GM18508 (cell line): ENCODE measurements at regions not wholly inside any gene's neighbourhood (a gene's known extent, or its start where the extent isn't known, plus 50 kb on each side); places are given as distances from the start of the nearest gene placed in this dataset.

Experiments used
- ATAC-seq: cut with Tn5 transposase; IDR thresholded peaks from one replicate; pipeline ENCODE4 v1.9.1; 2021; ENCODE audit warnings: moderate number of reproducible peaks; ENCODE audit not compliant: insufficient read depth, unreplicated experiment

DNA sequence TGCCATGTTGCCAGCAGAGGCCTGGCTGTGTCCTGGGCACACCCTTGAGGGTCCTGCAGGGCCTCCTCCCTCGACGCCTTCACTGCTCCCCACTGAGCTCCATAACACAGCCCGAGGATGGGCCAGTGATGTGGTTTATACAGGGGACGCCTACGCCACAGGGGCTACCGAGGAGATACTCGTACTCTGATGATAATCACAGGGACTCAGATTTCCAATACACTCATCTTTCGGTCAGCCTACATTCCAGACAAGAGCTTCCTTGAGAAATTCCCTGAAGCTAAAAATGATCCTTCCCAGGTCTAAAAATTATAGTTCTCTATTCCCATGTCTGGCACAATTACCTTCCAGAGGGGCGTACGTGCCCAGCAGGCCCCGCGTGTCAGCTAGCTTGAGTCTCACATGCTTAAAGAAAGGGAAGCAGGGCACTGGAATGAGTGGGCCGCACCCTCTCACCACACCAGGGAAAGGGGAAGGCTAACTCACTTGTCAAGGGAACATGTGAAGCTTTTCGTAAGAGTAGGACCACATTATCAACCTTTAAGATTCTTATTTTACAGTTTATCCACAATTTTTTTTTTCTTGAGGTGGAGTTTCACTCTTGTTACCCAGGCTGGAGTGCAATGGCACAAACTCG is 159.5 kb upstream of the NDUFV2 start:
- no peak for ATAC-seq

GRCh38 chr18:8943900-8944870 is 158.3 kb upstream of the NDUFV2 start:
- no peak for ATAC-seq

- ATAC-seq = no peak
Observed at GRCh38 chr18:8944871-8945245, 157.6 kb upstream of the NDUFV2 start.

DNA sequence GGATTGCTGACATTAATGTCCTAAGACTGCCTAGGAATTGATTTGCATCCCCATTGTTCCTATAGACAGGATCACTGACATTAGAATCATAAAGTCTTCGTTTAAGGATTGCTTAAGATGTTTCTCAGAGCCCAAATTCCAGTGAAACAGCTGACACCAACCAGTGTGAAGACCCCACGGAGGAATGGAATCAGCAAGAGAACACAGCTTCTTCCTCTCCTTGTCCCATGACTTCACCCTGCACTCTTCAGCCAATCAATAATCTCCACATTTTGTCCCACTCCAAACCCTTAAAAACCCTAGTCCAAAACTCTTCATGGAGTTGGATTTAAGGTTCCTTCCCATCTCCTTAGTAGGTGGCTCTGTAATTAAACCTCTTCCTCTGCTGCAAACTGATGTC is 157.0 kb upstream of the NDUFV2 start:
- ATAC-seq = no peak

GRCh38 chr18:8946066-8946838 is 156.2 kb upstream of the NDUFV2 start:
- ATAC-seq = no peak

GRCh38 chr18:8947566-8947965 is 154.9 kb upstream of the NDUFV2 start:
- no peak for ATAC-seq

DNA sequence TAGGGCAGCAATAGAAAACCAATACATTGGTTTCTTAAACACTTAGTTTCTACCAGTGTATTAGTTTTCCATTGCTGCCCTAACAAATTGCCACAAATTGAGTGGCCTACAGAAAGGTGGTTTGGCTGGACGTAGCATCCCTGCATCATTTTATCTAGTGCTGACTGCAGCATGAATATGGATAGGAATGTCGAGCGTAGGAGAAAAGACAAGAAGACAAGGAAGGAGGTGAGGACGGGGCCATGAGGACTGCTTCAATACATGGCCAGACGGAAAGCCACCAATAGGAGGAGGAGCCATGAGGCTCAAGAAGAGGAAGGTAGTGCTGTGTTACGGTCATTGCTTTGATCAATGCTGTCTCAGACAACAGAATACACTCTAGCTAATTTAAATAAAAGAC is 154.5 kb upstream of the NDUFV2 start:
- no peak for ATAC-seq

DNA sequence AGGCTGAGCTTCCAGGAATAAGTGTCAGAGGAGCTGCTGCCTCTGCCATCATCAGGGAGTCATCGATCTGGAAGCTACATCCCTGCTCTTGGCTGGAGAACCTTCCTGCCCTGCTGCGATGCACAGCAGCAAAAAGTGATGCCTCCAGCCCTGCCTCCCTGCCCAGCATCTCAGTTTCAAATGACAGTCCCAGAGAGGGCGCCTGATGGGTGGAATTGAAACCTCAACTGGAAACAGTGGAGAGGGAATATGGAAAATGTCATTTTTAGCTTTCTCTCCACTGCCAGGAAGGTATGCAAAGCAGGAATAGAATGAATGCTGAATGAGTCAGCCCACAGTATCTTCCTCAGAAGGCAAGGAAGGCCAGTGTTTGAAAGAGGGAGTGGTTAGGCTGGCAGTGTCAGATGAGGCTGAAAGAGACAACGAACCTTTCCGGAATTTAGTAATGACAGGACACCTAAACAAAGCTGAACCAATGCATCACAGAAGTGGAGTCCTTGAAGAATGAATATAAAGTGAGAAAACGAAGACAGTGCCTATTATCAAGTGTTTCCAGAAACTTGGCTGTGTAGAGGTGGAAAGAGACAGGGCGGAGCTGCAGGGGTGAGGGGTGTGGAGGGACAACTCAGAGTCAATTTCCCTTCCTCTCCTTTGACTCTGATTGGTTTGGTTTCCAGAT is 153.9 kb upstream of the NDUFV2 start:
- ATAC-seq = no peak

DNA sequence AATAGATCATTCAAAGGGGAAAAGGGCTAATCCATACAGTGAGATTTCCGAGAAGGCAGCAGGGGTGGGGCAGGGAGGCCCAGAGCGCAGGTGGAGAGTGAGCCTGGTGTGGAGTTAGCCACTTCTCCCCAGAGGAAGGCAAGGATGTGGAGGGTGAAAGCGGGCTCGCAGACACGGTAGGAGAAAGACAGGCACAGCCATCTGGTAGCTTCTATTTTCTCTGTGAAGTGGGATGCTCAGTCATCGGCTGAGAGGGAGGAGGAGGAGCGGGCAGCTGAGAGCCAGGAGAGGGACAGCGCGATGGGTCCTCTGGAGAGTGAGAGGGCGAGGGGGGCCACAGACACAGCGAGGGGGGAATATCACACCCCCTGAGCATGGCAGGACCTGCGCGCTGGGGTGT is 153.3 kb upstream of the NDUFV2 start:
- no peak for ATAC-seq

DNA sequence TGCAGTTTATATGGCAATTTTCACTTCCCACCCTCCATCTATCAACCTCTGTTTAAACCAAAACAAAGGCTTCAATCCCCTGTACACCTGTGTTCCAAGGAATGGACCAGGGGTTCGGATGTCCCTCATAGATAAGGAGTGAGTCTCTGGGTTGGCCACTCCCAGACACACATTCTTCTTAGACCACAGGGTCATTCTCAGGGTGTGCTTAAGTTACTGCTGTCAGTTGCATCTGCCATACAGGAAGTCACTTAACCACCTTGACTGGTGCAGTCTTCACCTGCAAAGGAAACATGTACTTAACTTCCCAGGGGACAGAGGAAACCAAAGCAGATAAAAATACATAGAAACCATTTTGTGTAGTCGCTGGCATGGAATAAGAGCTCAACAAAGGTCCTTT is 151.0 kb upstream of the NDUFV2 start:
- no peak for ATAC-seq

DNA sequence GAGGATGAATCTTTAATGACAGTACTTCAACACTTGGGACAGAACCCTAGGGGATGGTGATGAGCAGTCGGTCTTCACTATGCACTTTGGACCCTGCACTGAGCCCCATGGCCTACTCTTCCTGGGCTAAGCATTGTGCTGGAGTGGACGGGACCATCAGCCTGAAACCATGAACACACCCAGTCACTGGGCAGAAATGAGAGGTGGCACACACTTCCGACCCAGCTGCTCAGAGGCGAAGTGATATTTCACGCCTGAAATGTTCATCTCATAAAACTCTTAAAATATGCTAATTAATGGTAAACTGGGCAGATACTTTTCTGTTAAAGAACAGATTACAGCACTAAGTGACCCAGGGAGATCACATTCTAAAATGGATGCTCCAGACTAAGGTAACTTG is 150.3 kb upstream of the NDUFV2 start:
- no peak for ATAC-seq

GRCh38 chr18:8952769-8953760 is 149.4 kb upstream of the NDUFV2 start:
- ATAC-seq = no peak

GRCh38 chr18:8957731-8958130 is 144.8 kb upstream of the NDUFV2 start:
- no peak for ATAC-seq

GRCh38 chr18:8958660-8959059 is 143.8 kb upstream of the NDUFV2 start:
- ATAC-seq = no peak

DNA sequence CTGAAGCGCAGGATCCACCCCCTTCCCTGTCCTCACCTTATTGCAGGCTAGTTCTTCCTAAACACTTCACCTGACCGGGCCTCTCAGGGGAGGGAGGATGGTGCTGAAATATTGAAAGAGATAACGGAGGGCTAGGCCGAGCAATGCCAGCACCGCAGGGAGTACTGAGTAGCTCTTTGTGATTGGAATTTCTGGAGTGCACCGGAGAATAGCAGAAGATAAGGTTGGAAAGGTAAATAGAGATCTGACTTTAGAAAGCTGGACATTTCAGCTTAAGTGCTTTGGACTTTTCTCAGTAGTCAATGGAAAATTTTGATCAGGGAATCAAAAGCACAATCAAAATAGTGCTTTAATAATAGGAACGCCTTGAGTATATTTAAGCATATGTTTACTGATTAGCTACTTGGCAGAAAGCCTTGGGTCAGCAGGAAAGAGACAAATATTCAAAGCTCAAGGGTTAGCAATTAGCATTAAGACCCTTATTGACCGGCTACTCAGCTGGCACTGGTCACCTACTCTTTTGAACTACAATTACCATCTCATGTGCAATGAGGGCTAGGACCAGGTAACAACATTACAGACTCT is 142.9 kb upstream of the NDUFV2 start:
- ATAC-seq = no peak

DNA sequence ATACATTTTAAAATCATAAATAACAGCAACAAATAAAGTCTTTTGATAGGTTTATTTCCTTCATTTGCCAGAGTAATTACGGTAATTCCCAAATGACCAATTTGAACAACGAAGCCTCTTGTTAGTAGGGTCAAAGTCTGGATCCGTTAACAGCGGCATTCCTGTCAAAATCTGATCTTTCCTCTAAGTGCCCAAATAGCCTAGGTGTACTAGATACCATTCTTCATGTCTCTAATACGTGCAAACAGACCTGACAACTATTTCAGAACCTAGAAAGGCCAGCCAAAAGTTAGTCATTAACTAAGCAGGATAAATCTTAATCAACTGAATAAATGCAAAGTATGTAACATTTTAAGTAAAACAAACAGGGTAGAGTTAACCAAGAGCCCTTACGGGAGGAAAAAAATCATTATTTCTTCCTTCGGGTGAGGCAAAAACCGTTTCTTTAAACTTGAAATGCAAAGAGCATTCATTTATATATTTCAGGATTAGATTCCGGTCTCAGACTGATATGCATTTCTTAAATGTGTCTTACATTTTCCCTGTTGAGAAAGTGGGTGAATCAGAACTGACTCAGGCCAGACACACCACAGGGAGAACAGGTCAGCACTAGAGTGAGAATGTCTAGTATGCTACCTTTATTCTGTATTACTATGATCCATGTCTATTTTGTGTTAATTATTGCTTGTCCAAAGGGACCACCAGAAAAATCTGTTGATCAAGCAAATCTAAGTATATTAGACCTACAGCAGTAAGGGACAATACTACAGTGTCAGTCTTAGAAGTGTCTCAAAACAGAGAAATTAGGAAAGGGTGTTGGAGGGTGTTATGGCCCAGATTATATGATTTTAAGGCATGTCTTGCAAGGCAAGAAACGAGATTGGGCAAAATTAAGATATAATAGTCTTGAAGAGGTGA is 141.5 kb upstream of the NDUFV2 start:
- no peak for ATAC-seq

GRCh38 chr18:8962192-8962779 is 140.2 kb upstream of the NDUFV2 start:
- ATAC-seq = no peak
